Muscle layer of duodenum (tissue), 2 donors: ENCODE measurements at regions not wholly inside any gene's neighbourhood (a gene's known extent, or its start where the extent isn't known, plus 50 kb on each side); places are given as distances from the start of the nearest gene placed in this dataset.

Source experiments
- H3K27ac ChIP-seq: one replicate; pipeline ENCODE4 v1.7.0; 2013; ENCODE audit warnings: mild to moderate bottlenecking, low read length
- H3K27me3 ChIP-seq: one replicate; pipeline ENCODE4 v1.7.0; 2013; ENCODE audit warnings: low read depth, mild to moderate bottlenecking, control low read depth, low read length
- H3K36me3 ChIP-seq, 2 donors: one replicate each; pipeline ENCODE4 v1.7.0; 2013; ENCODE audit warnings: low read length in 2 of 2, control low read depth in 1 of 2, mild to moderate bottlenecking in 1 of 2; ENCODE audit not compliant: insufficient read depth in 2 of 2, control insufficient read depth in 1 of 2
- H3K4me1 ChIP-seq, 2 donors: one replicate each; pipeline ENCODE4 v1.7.0; 2013; ENCODE audit warnings: low read length in 2 of 2, mild to moderate bottlenecking in 2 of 2, control low read depth in 1 of 2, moderate library complexity in 1 of 2; ENCODE audit not compliant: insufficient read depth in 2 of 2, control insufficient read depth in 1 of 2
- H3K4me3 ChIP-seq, 2 donors: one replicate each; pipeline ENCODE4 v1.7.0; 2013; ENCODE audit warnings: low read length in 2 of 2, low read depth in 1 of 2, mild to moderate bottlenecking in 1 of 2
- H3K9me3 ChIP-seq, 2 donors: one replicate each; pipeline ENCODE4 v1.7.0; 2013; ENCODE audit warnings: low read length in 2 of 2, control low read depth in 1 of 2, mild to moderate bottlenecking in 1 of 2; ENCODE audit not compliant: control insufficient read depth in 1 of 2
- donor health status: healthy.

DNA sequence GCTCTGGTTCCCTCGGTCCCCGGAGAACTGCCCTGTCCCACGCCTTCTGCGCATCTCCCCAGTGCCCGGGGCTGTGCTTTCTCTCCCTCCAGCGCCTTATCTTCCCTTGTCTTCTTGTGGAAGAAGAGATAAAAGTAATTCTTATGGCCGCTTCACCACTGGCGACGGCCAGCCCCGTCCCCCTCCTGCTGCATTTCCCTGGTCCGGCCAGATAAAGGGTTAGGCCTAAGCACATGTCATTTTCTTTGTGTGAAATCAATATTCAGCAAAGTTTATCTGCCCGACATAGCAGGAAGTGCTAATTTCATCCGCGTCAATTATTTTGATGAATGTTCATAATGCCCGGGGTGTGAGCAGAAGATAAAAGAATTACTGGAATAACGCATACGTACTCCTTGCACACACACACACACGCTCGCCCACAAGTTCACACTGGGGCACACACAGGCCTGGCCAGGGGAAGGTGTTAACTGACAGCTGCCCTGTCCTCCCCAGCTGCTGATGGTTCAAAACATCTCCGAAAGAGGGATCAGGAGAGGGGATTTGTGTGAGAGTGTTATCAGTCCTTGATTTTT, 177.7 kb upstream of the LHX5 start:
- H3K4me1 ChIP-seq = no peaks in the 10 kb centered on the region
- no peaks in the 10 kb centered on the region for H3K36me3 ChIP-seq
- H3K9me3 ChIP-seq = peaks cover 0 to 9% of the 10 kb centered on the region in 2 donors
- no peaks in the 10 kb centered on the region for H3K27me3 ChIP-seq
- no peak overlapping the region for H3K27ac ChIP-seq
- H3K4me3 ChIP-seq = no peak overlapping the region

DNA sequence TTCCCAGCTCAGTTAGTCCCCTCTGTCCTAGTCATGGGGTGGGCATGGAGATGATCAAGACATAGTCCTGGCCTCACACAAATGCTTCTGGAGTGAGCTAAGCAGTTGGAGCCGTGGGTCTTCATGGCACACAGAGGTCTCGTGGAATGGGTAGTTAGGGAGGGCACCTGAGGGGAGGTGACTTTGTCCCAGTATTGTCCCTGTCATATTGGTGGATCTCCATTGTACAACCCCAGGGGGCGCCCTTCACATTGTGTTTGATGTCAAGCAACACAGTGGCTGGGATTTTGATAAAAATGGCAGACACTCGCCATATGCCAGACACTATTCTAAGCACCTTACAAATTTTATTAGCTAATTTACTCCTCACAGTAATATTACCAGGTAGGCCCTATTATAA, 175.4 kb upstream of the LHX5 start:
- Histone ChIP-seq H3K4me3 (no peak overlapping the region), H3K36me3 (no peaks in the 10 kb centered on the region), H3K9me3 (no peaks in the 10 kb centered on the region), H3K4me1 (no peaks in the 10 kb centered on the region), H3K27ac (no peak overlapping the region), H3K27me3 (no peaks in the 10 kb centered on the region)

DNA sequence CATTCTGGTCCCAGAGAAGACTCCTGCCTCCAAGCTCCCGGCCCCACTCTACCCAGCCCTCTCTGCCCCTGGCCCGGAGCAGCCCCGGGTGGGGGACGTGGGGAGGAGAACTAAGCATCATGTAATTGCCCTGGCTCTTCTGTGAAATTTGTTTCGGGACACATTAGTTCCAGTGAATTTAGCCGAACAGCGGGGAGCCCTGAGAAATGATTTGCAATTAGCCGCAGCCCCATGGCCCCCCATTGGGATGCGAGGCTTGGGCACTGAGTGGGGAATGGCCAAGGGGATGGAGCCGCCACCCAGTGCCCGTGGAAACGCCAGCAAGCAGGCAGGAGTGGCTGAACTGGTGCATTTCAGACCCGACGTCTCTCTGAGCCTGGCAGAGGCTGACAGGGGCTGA, 173.9 kb upstream of the LHX5 start:
- no peaks in the 10 kb centered on the region for H3K9me3 ChIP-seq
- no peak overlapping the region for H3K27ac ChIP-seq
- H3K4me3 ChIP-seq = no peak overlapping the region
- H3K27me3 ChIP-seq = no peaks in the 10 kb centered on the region
- no peaks in the 10 kb centered on the region for H3K4me1 ChIP-seq
- H3K36me3 ChIP-seq = no peaks in the 10 kb centered on the region

DNA sequence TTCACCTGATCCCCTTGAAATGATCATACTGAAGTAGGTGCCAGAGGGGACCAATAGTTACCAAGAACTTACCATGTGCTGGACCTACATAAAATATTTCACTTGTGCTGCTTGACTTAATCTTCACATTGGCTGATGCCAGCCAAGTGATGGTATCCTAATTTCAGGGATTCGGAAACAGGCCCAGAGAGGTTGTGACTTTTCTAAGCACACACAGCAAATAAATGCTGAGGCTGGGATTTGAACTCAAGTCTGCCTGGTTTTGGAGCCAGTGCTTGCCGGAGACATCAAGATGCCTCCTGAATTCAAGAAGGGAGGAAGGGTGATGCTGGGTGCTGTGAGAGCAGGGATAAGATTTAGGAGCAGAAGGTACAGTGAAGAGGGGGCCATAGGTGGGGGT, 173.5 kb upstream of the LHX5 start:
- H3K4me3 ChIP-seq = no peak overlapping the region
- no peaks in the 10 kb centered on the region for H3K9me3 ChIP-seq
- no peaks in the 10 kb centered on the region for H3K4me1 ChIP-seq
- no peak overlapping the region for H3K27ac ChIP-seq
- H3K36me3 ChIP-seq = no peaks in the 10 kb centered on the region
- no peaks in the 10 kb centered on the region for H3K27me3 ChIP-seq

DNA sequence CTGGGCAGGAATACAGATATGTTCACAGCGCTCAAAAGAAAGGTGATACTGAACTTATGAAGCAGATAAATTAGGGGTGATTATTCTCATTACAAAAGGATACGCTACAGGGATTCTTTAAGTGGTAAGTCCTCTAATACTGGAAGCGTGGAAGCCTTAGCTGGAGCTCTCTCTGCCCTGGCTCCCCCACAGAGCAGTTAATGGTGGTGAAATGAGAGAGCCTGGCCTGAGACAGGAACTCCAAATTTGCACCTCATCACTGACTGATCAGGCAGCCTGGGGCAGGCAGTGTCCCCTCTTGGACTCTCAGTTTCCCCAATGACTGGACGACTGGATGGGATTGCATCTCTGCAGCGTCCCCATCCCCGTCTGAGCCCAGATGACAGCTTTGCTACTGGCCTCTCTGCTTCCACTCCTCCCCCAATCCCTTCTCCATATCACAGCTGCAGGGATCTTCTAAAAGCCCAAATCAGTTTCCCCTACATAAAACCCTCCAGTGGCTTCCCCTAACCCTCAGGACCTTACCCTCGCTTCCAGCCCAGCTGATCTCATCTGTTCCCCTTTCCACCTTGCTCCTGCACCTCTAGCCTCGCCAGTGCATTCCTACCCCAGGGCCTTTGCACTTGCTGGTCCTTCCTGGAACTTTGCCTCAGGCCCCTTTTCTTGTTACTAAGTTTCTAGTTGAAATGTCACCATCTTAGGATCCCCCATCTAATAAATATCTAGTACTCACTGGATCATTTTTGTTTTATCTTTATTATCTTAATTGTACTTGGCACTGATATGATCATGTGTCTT, 171.7 kb upstream of the LHX5 start:
- Histone ChIP-seq H3K4me1 (no peaks in the 10 kb centered on the region), H3K4me3 (no peak overlapping the region), H3K9me3 (no peaks in the 10 kb centered on the region), H3K36me3 (no peaks in the 10 kb centered on the region), H3K27ac (no peak overlapping the region), H3K27me3 (peaks cover 8% of the 10 kb centered on the region)

DNA sequence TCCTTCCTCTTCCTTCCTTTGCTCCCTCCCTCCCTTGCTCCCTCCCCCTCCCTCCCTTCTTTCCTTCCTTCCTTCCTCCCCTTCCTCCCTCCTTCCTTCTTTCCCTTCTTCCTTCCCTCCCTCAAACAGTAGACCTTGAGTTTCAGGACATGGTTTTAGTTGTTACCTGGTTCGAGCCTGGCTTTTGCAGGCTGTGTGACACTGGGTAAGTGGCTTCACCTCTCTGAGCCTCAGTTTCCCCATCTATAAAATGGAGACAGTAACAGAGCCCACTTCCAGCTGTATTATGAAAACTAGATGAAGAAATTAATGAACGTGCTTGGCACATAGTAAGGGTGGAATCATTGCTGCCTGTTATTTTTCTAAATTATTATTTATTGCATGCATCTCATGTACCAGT, 171.0 kb upstream of the LHX5 start:
- Histone ChIP-seq H3K4me1 (no peaks in the 10 kb centered on the region), H3K27ac (no peak overlapping the region), H3K9me3 (no peaks in the 10 kb centered on the region), H3K36me3 (no peaks in the 10 kb centered on the region), H3K4me3 (no peak overlapping the region), H3K27me3 (peaks cover 8% of the 10 kb centered on the region)

DNA sequence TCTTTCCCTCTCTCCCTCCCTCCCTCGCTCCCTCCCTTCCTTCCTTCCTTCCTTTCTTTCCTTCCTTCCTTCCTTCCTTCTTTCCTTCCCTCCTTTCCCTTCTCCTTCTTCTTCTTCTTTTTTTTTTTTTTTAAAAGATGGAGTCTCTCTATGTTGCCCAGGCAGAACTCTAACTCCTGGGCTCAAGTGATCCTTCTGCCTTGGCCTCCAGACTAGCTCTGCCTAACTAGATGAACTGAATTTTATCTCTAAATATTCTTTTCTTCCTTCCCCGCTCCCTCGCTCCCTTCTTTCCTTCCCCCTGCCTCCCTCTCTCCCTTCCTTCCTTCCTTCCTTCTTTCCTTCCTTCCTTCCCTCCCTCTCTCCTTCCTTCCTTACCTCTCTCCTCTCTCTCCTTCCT, 170.5 kb upstream of the LHX5 start:
- Histone ChIP-seq H3K36me3 (no peaks in the 10 kb centered on the region), H3K4me1 (no peaks in the 10 kb centered on the region), H3K27me3 (peaks cover 8% of the 10 kb centered on the region), H3K4me3 (no peak overlapping the region), H3K9me3 (no peaks in the 10 kb centered on the region), H3K27ac (no peak overlapping the region)

DNA sequence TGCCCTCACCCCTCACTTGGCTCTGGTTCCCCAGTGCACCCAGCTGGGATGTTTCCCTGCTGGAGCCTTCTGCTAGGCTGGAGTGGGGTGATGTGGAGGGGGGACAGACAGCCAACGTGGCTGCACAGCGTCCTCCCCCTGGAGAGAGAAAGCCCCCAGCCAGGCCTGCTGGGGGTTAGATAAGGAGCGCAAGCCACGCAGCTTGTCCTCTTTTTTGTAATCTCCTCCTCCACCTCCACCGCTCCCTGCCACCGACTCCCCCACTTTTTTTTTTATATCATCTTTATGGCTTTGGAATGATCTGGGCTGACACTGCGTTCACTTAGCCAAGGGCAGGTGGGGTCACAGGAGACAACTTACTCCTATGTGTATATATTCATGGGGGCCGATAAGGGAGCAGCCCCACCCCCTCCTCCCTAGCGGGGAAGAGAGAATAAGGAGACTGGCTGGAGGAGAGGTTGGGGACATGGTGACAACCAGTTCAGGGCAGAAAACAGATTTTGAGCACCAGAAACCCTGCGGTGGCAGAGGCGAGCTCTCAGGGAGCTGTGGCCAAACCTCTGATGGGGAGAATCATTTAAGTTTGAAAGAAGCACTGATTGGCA, 169.9 kb upstream of the LHX5 start:
- Histone ChIP-seq H3K27me3 (peaks cover 8% of the 10 kb centered on the region), H3K4me3 (no peak overlapping the region), H3K36me3 (no peaks in the 10 kb centered on the region), H3K27ac (no peak overlapping the region), H3K9me3 (no peaks in the 10 kb centered on the region), H3K4me1 (no peaks in the 10 kb centered on the region)

DNA sequence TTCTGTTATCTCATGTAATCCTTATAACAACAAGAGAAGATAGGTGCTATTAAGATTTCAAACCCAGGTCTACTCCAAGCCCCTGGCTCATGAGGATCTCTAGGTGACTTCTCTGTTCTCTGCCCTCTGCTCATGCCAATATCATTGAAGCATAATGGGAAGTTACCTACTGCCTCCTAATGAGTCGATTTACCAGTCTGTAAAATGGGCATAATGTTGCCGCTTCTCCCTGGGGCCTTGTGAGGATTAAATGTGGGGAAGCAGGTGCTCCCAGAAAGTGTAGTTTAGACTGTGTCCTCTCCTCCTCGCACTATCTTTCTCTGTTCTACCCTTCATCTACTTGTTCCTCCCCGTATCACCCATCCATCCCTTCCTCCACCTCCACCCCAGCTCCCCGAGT, 169.2 kb upstream of the LHX5 start:
- Histone ChIP-seq H3K4me1 (no peaks in the 10 kb centered on the region), H3K27me3 (peaks cover 8% of the 10 kb centered on the region), H3K27ac (no peak overlapping the region), H3K36me3 (no peaks in the 10 kb centered on the region), H3K9me3 (no peaks in the 10 kb centered on the region), H3K4me3 (no peak overlapping the region)

DNA sequence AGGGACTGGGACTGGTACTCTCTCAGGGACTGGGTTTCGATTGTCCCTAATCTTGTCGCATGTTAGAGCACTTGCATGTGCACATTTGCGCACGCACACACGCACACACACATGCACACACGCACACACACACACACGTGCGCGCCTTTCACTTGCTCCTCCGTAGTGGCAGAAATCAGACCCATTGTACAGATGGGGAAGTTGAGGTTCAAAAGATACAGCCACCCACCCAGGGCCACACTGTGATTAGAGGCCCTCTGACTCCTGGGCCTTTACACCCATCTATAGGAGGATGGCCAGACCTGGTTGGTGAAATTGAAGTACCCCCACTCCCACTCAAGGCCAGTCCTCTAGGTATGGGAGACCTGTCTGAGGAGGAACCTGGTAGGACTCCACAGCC, 167.8 kb upstream of the LHX5 start:
- Histone ChIP-seq H3K4me3 (no peak overlapping the region), H3K27me3 (peaks cover 8% of the 10 kb centered on the region), H3K4me1 (no peaks in the 10 kb centered on the region), H3K36me3 (no peaks in the 10 kb centered on the region), H3K9me3 (no peaks in the 10 kb centered on the region), H3K27ac (no peak overlapping the region)

DNA sequence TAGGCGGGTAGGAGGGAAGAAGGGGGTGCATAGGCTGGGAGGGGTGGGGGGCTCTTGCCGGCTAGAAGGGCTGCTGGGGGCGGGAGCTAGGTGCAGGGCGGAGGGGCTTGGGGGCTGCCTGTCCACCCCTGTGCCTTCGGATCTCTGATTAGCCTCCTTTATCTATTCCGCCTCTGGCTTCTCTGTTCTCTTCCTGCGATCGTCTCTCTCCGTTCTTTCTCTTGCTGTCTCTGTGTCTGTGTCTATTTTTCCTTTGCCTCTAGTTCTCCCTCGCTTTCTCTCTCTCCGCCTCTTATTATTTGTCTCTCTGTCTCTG, 166.7 kb upstream of the LHX5 start:
- Histone ChIP-seq H3K4me3 (no peak overlapping the region), H3K4me1 (no peaks in the 10 kb centered on the region), H3K27me3 (peaks cover 8% of the 10 kb centered on the region), H3K9me3 (no peaks in the 10 kb centered on the region), H3K27ac (no peak overlapping the region), H3K36me3 (no peaks in the 10 kb centered on the region)

DNA sequence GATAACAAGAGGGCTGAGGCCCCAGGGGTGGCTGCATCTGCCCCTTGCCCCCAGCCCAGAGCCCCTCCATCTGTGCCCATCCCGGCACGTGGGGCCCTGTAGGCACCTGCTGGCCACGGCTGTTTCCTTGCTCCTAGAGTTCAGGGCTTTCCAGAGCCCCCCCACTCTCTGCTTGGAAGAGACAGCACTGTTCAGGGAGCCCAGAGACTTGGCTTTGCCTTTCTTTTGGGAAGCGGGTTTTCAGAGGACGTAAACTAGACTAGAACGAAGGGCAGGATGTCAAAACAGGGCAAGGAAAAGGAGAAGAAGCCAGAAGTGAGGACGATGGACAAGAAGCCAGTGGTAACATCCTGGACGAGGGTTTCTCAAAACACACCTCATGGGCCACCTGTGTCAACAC, 163.3 kb upstream of the LHX5 start:
- H3K4me3 ChIP-seq = no peak overlapping the region
- peaks cover 8% of the 10 kb centered on the region for H3K27me3 ChIP-seq
- no peaks in the 10 kb centered on the region for H3K4me1 ChIP-seq
- no peaks in the 10 kb centered on the region for H3K36me3 ChIP-seq
- no peak overlapping the region for H3K27ac ChIP-seq
- H3K9me3 ChIP-seq = peaks cover 0 to 18% of the 10 kb centered on the region in 2 donors
